Nephron (organoid): ENCODE measurements at regions not wholly inside any gene's neighbourhood (a gene's known extent, or its start where the extent isn't known, plus 50 kb on each side); places are given as distances from the start of the nearest gene placed in this dataset.
"Not testable (repeated sequence)": the region's sequence is repeated elsewhere in the genome, so short reads cannot be mapped to it uniquely, and the experiment has no call there.

Source experiments
- H3K27ac Mint-ChIP-seq, 3 experiments: 2 replicates each; pipeline ENCODE4 v1.8.0; 2020; ENCODE audit warnings: mixed read lengths in 3 of 3, mild to moderate bottlenecking in 2 of 3, moderate library complexity in 1 of 3
- H3K27me3 Mint-ChIP-seq: 2 replicates; pipeline ENCODE4 v1.8.0; 2021; ENCODE audit warnings: low read depth, mild to moderate bottlenecking, moderate library complexity, mixed read lengths
- H3K36me3 Mint-ChIP-seq: 2 replicates; pipeline ENCODE4 v1.8.0; 2020; ENCODE audit warnings: low read depth, mixed read lengths
- H3K4me1 Mint-ChIP-seq: 2 replicates; pipeline ENCODE4 v1.8.0; 2020; ENCODE audit warnings: mixed read lengths
- H3K4me3 Mint-ChIP-seq, 3 experiments: 2 replicates each; pipeline ENCODE4 v1.8.0; 2020; ENCODE audit warnings: mild to moderate bottlenecking in 3 of 3, mixed read lengths in 3 of 3, moderate library complexity in 2 of 3
- H3K9me3 Mint-ChIP-seq: 2 replicates; pipeline ENCODE4 v1.8.0; 2020; ENCODE audit warnings: mixed read lengths
- TF ChIP-seq, protein P1 (sequence below), 3 experiments: fragments of 200-600 bp; sonication (generic); IDR thresholded peaks; one replicate each; pipeline ENCODE4 v1.5.0; 2021; ENCODE audit warnings: antibody characterized with exemption in 3 of 3; ENCODE audit not compliant: unreplicated experiment in 3 of 3

GRCh38 chr2:217356142-217356541 lies 496.3 kb upstream of the TNP1 start:
- no peak overlapping the region for H3K4me3 Mint-ChIP-seq
- no peaks in the 10 kb centered on the region for H3K27me3 Mint-ChIP-seq
- no peaks in the 10 kb centered on the region for H3K36me3 Mint-ChIP-seq
- H3K9me3 Mint-ChIP-seq: no peaks in the 10 kb centered on the region
- H3K4me1 Mint-ChIP-seq: peaks cover 59% of the 10 kb centered on the region
- peak overlapping the region in 2 of 3 experiments; percentile 62 to 85 for H3K27ac Mint-ChIP-seq
- TF ChIP-seq, protein P1, sequence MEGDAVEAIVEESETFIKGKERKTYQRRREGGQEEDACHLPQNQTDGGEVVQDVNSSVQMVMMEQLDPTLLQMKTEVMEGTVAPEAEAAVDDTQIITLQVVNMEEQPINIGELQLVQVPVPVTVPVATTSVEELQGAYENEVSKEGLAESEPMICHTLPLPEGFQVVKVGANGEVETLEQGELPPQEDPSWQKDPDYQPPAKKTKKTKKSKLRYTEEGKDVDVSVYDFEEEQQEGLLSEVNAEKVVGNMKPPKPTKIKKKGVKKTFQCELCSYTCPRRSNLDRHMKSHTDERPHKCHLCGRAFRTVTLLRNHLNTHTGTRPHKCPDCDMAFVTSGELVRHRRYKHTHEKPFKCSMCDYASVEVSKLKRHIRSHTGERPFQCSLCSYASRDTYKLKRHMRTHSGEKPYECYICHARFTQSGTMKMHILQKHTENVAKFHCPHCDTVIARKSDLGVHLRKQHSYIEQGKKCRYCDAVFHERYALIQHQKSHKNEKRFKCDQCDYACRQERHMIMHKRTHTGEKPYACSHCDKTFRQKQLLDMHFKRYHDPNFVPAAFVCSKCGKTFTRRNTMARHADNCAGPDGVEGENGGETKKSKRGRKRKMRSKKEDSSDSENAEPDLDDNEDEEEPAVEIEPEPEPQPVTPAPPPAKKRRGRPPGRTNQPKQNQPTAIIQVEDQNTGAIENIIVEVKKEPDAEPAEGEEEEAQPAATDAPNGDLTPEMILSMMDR (IDR thresholded peaks at IDR 0.05; ENCODE audit: unreplicated experiment in 3 of 3): no peak

GRCh38 chr2:217353591-217353990 lies 493.7 kb upstream of the TNP1 start:
- peaks cover 18% of the 10 kb centered on the region for H3K9me3 Mint-ChIP-seq
- peaks cover under 1% of the 10 kb centered on the region for H3K36me3 Mint-ChIP-seq
- no peak overlapping the region for H3K4me3 Mint-ChIP-seq
- H3K27ac Mint-ChIP-seq: peak overlapping the region; percentile 62 to 84 (median 71)
- TF ChIP-seq, protein P1 (IDR thresholded peaks at IDR 0.05; ENCODE audit: unreplicated experiment in 3 of 3): no peak
- H3K27me3 Mint-ChIP-seq: no peaks in the 10 kb centered on the region
- H3K4me1 Mint-ChIP-seq: peaks cover 39% of the 10 kb centered on the region

GRCh38 chr2:217351378-217351777 lies 491.5 kb upstream of the TNP1 start:
- peaks cover 37% of the 10 kb centered on the region for H3K9me3 Mint-ChIP-seq
- no peak overlapping the region for H3K4me3 Mint-ChIP-seq
- H3K4me1 Mint-ChIP-seq: peaks cover 25% of the 10 kb centered on the region
- H3K27me3 Mint-ChIP-seq: no peaks in the 10 kb centered on the region
- TF ChIP-seq, protein P1 (IDR thresholded peaks at IDR 0.05; ENCODE audit: unreplicated experiment in 3 of 3): no peak
- no peak overlapping the region for H3K27ac Mint-ChIP-seq
- peaks cover 16% of the 10 kb centered on the region for H3K36me3 Mint-ChIP-seq

DNA sequence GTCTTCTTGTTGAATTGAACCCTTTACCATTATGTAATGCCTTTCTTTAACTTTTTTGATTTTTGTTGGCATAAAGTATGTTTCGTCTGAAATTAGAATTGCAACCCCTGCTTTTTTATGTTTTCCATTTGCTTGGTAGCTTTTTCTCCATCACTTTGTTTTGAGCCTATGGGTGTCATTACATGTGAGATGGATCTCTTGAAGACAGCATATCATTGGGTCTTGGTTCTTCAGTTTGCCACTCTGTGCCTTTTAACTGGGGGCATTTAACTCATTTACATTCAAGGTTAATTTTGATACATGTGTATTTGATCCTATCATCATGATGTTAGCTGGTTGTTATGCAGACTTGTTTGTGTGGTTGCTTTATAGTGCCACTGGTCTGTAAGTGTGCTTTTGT lies 489.4 kb upstream of the TNP1 start:
- Mint-ChIP-seq H3K36me3 (peaks cover 16% of the 10 kb centered on the region), H3K27ac (no peak overlapping the region), H3K27me3 (no peaks in the 10 kb centered on the region), H3K4me1 (peaks cover 8% of the 10 kb centered on the region), H3K4me3 (no peak overlapping the region), H3K9me3 (peaks cover 43% of the 10 kb centered on the region)
- TF ChIP-seq, protein P1 (IDR thresholded peaks at IDR 0.05; ENCODE audit: unreplicated experiment in 3 of 3): no peak

- Mint-ChIP-seq H3K9me3 (peaks cover 43% of the 10 kb centered on the region), H3K36me3 (peaks cover 16% of the 10 kb centered on the region)
- H3K27me3 Mint-ChIP-seq, H3K4me1 Mint-ChIP-seq, H3K27ac Mint-ChIP-seq, H3K4me3 Mint-ChIP-seq: not testable (repeated sequence)
Measured at GRCh38 chr2:217347630-217348029, 487.8 kb upstream of the TNP1 start.

DNA sequence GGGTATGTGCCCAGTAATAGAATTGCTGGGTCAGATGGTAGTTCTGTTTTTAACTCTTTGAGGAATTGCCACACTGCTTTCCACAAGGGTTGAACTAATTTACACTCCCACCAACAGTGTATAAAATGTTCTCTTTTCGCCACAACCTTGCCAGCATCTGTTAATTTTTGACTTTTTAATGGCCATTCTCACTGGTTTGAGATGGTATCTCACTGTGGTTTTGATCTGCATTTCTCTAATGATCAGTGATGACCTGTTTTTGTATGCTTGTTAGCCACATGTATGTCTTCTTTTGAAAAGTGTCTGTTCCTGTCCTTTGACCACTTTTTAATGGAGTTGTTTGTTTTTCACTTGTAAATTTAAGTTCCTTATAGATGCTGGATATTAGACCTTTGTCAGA lies 486.2 kb upstream of the TNP1 start:
- H3K27me3 Mint-ChIP-seq, H3K4me1 Mint-ChIP-seq, H3K27ac Mint-ChIP-seq, H3K4me3 Mint-ChIP-seq: not testable (repeated sequence)
- Mint-ChIP-seq H3K9me3 (peaks cover 43% of the 10 kb centered on the region), H3K36me3 (peaks cover 16% of the 10 kb centered on the region)

GRCh38 chr2:217340899-217341298 lies 481.0 kb upstream of the TNP1 start:
- no peak overlapping the region for H3K4me3 Mint-ChIP-seq
- TF ChIP-seq, protein P1 (IDR thresholded peaks at IDR 0.05; ENCODE audit: unreplicated experiment in 3 of 3): no peak
- peaks cover 29% of the 10 kb centered on the region for H3K4me1 Mint-ChIP-seq
- no peaks in the 10 kb centered on the region for H3K27me3 Mint-ChIP-seq
- H3K9me3 Mint-ChIP-seq: peaks cover 3% of the 10 kb centered on the region
- H3K27ac Mint-ChIP-seq: no peak overlapping the region
- no peaks in the 10 kb centered on the region for H3K36me3 Mint-ChIP-seq
